Anterior cingulate cortex (tissue), 58 donors: ENCODE measurements at regions not wholly inside any gene's neighbourhood (a gene's known extent, or its start where the extent isn't known, plus 50 kb on each side); places are given as distances from the start of the nearest gene placed in this dataset.
A peak's percentile ranks its signal among the peaks of the same experiment; 100 is the strongest.

Source experiments
- DNase-seq, 58 donors: peaks; one replicate each; lab custom pipeline; 2025; lab: John Stamatoyannopoulos, UW

DNA sequence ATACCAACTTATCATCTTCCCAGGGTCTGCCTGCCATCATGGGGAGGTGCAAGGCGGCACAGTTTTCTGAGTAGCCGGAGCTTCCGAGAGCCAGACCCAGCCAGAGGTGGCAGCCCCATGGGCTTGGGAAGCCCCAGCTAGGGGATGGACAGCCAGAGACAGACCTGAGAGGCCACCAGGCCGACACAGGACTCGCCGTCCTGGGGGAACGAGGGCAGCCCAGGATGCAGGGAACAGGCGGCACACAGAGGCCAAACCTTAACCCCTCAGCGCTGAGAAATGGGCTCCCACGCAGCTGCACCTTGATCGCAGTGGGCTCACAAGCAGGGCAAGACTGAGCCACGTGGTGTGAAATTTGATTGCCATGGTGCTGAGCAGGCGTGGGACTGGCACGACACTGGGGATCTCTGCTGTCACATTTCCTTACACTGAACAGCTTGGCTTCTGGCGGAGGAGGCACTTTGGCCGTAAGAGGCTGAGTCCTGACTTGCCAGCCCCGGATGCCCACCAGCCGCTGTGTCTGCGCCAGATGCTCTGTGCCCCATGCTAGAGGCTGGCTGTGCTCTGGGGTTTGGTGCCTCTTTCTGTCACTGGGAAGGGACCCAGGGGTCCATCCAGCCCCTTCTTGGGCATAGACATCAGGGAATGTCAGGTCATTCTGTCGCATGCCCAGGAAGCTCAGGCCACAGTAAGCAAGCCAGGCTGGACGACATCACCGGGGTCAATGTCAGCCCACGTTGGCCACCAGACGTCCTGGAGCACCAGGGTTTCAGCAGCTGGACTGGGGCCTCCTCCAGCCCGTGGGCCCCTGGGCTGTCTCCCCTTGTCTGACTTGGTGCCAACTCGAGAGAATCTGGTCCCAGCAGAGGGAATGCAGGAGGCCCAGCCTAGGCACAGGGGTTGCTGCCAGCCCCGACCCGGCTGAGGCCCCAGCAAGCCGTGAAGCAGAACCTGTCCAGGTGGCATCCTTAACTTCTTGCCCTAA, 312.1 kb upstream of the MYT1L start:
- no peak for DNase-seq

DNA sequence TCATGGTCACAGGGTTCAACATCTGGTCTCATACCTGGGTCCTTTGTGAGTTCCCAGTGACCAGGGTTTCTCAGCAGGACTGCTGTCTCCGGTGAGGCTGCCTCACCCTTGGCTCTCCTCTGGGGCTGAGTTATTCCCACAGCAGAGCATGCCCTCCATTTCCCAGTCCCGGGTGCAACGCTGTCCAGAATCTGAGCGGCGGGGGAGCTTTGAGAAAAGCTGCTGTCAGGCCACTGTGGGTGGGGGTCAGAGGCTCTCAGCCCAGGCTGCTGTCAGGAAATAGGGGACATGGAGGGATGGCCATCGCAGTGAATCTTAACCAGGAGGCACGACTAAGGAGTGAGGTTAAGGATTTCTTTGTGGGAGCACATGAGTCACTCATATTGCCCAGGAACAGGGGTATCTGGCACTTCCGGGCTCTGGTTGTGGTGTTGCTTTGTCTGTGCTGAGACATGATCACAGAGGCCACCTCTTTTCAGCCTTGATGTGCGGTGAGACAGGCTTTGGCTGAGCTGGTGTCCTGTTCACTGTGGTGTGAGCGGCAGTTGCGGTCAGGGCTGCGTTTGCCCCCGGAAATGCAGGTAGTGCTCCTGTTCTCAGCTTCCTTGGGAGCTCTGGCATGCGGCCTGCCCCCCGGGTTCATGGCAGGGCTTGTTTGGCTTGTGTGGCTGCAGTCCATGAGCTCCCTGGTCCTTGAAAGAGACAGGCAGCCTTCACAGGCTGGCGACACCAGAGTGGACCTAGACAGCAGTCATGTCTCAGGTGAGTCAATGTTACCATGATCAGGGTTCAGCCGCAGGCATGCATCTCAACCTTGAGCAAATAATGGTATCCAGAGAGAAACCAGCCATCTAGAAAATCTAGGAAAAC, 310.7 kb upstream of the MYT1L start:
- no peak for DNase-seq

DNA sequence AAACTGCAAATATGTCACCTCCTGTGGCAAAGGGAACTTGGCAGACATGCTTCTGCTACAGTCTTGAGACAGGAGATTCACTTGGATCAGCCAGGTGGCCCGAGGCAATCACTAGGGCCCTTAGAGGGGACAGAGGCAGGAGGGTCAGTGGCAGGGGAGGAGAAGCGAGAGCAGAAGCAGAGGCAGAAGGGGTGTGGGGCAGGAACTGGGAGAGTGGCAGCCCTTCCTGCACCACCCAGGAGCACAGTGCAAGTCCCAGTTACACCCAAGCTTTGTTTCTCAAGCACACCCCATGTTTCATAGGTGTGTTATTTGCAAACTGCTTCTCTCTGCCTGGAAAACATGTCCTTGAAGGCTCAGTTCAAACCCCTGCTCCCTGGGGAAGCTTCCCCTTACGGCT, 309.7 kb upstream of the MYT1L start:
- DNase-seq = no peak

DNA sequence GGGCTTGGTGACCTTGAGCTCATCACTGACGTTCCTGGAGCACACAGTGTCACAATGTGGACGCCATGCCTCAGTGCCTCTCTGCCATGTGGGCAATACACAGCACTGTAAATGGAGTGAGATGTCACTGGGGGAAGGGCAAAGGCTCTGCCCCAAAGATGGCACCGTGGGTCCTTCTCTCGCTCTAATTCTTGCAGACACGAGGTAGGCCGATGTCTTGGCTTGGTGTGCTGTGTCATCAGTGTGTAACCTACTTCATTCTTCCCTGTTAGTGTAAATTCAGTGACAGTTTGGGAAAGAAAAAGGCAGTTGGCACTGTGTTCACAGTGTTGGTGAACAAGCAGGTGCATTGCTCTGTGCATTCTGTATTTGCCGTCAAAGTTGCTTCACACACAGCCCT, 309.3 kb upstream of the MYT1L start:
- no peak for DNase-seq

DNA sequence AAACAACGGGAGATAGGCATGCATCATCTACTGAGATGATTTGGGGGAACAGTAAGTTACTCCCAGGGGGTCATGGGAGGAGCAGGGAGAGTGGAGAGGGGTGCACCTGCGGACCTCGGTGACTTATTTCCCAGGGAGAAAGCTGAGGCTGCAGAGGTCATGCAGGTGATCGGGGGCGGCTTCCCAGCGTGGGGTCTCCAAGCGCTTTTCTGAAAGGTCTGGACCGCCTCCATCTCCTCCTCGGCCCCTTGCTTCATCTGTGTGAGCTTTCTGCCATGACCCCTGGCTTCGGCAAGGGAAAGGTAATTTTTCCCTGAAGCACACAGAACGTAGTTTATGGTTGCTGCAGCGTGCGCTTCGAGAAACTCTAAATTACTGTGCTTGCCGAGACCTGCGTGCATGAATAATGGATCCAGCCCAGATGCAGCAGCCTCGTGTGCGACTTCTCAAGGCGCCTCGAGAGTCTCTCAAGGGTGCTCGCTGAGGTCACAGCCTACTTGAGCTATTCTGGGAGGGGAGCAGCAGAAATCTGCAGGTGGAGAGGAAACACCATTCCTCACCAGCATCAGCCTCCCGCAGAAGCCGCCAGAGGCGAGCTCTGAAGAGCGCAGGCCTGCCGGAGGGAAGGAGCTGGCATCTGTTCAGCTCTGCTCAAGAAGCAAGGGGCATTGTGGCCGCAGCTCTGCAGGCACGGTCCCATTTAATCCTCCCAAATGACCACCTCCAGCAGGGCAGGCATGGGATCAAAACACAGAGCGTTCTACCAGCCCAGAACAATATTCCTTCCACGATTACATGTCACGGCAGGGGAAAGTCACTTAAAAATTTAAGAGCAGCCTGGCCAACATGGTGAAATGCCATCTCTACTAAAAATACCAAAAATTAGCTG, 308.4 kb upstream of the MYT1L start:
- DNase-seq = peak in 2 of 58 donors; percentile 23 to 24

DNA sequence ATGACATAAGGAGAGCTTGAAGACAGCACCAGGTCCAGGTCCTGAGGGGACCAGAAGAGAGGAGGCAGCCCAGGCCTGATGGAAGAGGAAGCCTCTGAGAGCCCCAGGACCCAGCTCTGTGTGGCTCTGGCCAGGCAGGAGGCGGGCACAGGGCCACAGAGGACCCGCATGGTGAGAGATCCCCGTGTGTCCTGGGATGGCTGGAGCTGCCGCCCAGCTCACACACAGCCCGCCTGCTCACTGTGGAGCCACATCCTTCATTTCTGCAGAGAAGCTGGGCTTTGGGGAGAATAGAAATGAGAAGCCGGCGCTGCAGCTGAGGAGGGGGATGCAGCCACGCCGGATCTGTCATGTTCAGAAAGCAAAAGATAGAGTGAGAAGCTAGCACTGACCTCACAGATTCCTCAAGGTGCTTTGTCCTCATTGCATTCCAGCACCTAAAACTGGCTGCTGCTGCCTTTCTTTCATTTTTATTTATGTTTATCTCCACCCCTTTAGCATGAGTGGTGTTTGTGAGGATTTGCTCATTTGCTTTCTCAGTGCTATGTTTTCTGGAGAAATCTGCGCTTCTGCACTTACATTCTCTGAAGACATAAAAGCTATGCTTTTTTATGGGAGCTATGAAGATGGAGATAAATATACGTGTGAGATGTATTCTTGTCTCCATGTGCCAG, 307.6 kb upstream of the MYT1L start:
- no peak for DNase-seq

DNA sequence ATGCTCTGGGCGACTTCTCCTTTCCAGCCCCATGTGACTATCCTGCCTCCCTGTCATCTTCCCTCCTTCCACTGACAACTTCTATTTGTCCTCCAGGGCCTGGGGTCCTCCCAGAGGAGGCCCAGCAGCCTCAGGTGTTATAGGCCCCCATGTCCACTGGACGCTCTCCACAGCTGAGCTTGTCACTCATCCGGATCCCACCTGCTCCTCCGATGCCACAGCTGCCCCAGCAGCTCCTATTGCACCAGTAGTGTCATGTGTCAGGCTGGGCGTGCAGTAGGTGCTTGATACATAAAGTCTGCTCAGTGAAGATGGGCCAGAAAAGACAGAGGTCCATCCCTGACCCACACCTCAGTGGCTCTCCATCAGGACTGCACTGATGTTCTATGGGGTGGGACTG, 305.7 kb upstream of the MYT1L start:
- no peak for DNase-seq

DNA sequence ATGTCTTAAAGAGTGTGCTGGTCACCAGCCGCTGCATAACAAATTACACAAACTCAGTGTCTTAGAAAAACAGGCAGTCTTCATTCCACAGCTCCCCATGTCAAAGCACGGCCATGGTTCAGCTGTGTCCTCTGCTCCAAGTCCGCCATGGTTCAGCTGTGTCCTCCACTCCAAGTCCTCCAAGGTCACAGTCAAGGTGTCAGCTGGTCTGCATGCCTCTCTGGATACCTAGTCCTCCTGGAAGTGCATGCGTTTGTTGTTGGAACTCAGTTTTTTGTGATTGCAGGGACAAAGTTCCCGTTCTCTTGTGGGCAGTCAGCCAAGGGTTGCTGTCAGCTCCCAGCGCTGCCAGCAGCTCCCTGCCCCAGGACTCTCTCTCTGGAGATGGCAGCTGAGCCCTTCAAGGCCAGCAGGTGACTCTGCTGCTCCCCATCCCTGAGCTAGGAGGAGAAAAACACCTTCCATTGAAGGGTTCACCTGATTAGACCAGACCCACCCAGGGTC, 304.0 kb upstream of the MYT1L start:
- no peak for DNase-seq

DNA sequence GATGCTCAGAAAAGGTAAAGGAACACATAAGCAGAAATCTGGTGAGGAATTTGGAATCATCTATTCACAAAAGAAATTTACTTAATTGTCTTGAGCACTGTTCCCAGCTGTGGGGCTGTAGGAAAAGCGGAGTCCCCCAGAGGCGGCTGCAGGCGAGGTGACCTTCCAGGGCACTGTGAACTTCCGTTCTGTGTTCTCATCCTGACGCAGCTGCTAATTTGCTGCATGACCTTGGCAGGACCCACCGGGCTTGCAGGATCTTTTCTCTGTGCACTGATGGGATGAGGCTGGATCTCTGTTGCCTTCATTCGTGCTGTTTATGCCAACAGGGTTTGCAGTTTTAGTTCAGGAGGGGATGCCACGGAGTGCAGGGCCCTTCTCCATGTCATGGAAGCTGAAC, 301.9 kb upstream of the MYT1L start:
- no peak for DNase-seq

DNA sequence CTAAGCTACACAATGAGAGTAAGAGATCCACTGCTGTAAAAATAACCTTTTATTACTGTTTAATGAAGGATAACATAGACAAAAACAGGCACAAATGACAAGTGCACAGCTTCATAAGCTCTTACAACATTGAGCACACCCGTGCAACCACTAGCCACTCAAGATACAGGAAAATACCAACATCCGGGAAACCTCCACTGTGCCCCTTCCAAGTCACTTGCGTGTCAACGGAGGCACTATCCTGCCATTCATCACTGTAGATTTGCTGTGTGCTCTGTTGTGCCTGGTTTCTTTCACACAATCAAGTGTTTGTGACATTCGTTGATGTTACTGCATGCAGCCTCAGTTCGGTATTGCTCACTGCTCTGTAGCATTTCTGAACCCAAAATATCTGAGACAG, 292.9 kb upstream of the MYT1L start:
- DNase-seq = peak in 7 of 58 donors; percentile 9 to 47 (median 18)

DNA sequence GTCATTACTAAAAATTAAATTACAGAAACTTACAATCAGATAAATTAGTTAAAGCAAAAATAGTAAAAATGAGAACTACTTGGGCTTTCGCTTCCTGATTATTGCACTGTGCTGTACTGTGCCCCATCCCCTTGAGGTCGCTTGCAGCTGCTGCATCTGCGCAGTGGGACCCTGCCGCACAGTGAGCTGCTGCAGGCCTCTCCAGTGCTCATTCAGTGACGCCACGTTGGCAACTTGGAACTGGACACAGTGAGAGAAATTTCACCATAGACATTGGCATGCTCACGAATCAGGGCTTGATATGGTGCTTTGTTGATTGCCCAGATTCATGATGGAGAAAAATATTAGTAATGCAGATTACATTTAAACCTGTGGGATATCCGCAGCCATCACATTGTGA, 290.8 kb upstream of the MYT1L start:
- DNase-seq = no peak

DNA sequence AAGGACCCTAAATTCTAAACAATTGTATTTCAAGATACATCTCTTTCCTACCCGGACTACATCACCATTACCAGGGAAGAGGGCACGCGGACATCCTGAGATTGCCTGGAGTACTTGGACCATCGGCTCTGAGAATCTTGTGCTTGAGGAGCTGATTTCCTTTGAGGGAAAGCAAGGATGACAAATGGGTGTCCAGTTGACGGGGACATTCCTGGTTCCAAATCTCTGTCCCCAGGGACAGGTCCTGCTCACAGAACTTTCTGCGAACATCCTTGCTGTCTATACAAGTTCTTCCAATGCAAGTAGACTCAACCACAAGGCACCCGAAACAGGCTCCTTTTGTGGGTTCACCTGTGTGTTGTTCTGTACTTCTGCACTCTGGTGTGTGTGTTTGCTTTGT, 289.5 kb upstream of the MYT1L start:
- no peak for DNase-seq

DNA sequence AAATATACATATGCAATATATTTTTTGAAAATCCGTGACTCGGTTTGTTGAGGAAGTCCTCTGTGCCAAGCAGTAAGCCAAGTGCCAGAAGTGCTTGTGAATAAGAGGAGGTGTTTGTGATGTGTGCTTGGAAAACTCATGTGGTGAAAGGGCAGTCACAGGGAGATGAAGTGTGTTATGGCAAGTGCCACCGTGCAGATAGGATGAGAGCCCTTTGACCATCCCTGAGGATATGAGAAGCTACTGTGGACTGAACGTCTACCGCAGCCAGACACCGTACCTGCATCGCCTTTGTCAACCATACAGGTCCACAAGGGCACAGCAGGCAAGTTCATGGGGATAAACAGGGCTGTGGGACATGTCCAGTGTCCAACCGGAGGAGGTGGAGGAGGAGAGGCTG, 288.9 kb upstream of the MYT1L start:
- no peak for DNase-seq

DNA sequence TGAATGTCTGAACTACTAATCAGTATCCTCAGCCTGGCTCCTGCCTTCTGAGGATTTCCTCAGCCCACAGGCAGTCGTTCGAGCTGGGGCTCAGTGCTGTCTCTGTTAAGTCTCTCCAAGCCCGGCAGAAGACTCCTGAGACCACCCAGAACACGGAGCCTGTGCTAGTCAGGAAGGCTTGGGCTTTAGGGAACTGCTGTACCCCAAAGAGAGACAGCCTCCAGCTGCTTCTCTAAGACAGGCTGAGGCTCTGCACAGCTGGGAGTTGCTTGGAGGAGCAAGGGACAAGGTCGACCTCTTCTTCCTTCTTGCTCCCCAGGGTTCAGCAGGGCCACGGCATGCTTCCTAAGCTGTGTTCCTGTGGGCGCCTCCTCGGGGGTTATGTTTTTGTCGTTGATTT, 283.4 kb upstream of the MYT1L start:
- no peak for DNase-seq

DNA sequence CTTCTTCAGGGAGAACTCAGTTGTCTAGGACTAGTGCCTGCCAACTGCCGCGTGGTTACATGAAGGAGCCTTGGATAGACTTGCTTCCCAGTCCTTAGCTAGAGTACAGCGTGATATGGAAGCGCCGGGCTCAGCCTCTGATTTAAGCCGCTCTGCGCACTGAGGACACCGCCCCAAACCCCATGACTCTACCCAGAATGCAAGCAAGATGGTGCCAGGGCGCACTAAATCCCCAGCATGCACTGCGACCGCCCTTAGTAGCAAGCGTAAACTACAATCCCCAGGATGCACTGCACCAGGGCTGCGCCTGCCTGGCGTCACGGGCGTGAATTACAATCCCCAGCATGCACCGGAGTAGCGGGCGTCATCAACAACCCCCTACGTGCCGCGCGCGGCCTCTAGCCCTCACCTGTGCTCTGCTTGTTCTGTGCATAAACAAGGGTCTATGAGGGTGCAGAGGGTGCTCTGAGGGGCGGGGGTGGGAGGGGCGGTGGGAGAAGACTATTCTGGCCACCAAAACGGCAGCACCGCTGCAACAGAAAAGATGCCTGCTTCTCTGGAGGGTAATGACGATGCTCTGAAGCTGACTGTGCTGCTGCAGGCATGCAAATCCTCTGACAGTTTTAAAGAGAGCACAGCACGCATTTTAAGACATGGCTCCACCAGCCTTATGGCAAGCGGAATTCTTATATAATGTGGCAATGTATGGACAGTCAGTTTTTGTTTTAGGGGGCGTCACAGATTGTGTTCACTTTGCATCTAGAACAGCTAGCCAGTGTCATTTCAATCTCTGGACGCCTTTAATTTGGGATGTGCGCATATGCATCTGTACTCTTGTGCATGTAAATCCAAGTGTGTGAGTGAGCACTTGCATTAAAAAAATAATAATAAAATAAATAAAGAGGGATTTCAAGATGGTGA, 282.5 kb upstream of the MYT1L start:
- DNase-seq = peak; percentile 75 to 98 (median 94)

DNA sequence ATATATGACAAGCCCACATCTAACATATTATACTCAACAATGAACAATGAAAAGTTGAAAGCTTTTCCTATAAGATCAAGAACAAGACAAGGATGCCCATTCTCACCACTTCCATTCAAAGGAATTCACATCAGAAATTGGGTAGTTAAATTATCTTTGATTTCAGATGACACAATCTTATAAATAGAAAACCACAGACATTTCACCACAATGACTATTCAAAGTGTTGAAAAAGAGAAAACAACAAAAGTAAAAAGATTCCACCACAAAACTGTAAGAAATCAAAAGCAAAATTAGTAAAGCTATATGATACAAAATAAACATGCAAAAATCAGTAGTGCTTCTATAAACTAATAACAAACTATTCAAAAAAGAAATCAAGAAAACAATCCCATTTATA, 279.7 kb upstream of the MYT1L start:
- no peak for DNase-seq

DNA sequence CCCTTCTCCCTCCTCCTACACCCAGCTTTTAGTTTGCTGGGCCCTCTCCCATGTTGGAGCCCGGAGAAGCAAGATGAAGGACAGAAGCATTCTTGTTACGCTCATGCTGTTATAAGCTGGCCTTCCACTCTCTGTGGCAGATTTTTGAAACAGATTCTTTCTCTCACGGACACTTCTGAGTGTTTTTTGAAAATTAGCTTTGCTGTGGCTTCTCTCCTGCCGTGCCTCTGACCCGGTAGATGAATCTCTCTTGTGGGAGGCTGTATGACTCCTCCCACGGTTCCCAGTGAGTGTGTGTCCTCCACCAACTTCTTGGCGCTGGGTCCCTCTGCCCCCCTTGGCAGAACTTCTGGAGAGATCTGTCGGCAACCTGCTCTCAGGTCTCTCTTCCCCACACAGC, 269.3 kb upstream of the MYT1L start:
- DNase-seq = no peak

DNA sequence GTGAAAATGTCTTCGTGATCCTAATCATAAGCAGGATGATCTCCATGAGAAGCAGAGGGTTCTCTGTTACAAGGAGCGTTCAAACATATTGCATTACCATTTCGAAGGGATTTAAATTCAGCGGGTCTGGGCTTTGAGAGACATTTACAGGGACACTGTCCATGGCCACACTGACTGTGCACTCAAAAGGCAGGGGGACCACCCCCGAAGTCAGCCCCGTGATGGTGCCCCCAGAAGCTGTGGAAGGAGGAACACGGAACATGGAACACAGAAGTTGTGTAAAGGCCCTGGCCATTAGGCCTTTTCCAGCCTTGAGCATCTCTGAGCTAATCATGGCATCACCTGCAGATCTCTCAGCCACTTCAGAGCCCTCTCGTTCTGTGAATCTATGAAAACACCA, 268.4 kb upstream of the MYT1L start:
- no peak for DNase-seq

DNA sequence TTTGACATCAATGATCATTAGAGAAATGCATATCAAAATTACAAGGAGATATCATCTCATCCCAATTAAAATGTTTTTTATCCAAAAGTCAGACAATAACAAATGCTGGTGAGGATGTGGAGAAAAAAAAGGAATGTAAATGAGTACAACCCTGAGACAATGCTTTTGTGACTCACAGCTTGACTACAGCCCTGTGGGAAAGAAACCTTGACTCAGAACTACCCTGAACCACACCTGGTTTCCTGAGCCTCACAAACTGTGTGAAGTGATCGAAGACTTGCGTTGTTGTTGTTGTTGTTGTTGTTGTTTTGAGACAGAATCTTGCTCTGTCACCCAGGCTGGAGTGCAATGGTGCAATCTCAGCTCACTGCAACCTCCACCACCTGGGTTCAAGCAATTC, 266.6 kb upstream of the MYT1L start:
- DNase-seq = no peak
